ENCODE measurements at regions not wholly inside any gene's neighbourhood (a gene's known extent, or its start where the extent isn't known, plus 50 kb on each side); places are given as distances from the start of the nearest gene placed in this dataset.
"Not testable (repeated sequence)": the region's sequence is repeated elsewhere in the genome, so short reads cannot be mapped to it uniquely, and the experiment has no call there.

DNA sequence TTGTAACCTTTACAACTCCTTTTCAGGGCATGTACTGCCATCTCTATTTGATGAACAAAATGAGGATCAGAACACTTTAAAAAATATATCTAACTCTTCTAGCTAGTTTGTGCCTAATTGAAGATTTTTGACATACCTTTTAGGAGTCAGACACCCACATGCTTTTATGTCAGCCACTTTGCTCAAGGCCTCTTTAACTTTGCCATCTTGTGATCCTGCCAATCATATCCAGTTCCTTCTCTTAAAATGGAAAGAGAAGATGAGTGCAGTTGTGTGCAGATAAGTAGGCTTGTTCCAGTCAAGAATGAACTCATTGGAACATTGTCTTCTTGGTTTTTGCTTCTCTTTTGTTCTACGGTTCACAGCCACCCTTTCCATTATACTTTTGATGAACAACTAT lies 425.6 kb upstream of the TNC start:
- no peak for DNase-seq (ENCODE audit: low read depth)

DNA sequence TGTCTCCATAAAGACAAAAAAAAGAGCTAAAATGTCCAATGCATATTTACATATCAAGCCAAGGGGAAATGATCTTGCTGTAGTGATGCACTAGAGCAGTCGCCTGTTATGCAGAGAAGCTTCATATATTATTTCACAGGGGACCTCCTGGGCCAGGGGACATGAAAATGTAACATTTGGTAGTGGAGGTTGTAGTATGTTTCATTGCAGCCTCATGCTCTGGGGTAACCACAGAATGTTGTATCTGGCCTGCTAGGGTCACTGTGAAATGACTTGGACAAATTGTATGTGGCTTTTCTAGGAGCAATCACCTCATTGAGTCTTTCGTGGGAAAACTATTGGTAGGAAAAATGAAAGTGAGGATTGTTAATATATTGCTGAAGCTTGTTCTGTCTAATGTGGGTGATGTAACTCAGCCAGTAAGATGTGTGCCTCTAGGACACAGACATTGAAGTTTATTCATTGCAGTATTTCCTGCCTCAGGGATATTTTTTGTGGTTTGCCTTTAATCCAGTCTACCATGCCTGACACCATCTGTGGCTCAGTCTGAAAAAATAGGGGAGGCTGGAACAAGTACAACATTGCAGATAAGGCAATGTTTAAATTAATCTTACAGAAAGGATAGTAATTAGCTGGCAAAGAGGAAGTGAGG lies 430.8 kb upstream of the TNC start:
- no peak for DNase-seq (ENCODE audit: low read depth)

DNA sequence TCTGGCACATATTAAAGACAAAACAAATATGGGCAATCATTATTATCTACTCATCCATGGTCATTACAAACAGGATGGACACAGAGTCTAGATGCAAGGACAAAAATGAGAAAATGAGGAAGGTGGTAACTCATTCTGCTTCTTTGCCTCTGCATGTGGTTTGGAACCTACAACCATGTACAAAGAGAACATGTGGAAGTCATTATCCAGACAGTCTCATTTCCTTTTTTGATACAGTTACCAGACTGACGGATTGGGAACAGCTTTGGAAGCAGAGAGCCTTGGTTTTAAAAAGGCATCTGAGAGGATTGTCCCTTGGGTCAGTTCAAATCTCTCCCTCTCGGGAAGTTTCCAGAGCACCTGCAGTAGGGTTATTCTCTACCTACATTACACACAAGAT lies 433.4 kb upstream of the TNC start:
- DNase-seq (ENCODE audit: low read depth) = no peak

DNA sequence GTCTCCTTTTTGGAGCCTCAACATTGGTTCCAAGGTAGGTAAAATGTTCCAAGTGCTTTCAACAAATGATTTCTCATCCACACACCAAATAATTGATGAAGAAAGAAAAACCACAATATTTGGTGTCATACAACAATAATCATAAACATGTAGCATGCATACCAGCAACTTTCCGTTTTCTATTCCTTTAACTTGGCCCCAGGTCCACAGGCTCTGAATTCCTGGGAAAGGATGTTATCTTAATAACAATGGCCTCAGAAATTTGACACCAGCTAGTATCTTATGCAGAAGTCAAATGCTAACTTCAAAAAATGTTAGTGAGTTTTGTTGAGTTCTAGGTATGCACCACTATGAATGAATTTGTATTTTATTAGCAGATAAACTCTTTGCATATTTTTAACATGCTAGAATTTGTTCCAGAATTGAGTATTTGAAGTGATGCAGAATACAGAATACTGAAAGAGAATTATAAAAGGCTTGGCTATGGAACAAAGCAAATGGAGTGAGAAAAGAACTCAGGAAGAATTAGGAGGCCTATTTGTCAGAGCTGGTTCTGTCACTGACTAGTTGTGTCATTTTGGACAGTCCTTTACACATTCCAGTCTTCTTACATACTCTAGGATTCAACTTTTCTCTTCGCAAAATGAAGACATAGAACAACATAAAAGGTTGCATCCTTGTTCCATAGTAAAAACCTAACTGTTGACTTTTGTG lies 435.3 kb upstream of the TNC start:
- DNase-seq (ENCODE audit: low read depth) = no peak

DNA sequence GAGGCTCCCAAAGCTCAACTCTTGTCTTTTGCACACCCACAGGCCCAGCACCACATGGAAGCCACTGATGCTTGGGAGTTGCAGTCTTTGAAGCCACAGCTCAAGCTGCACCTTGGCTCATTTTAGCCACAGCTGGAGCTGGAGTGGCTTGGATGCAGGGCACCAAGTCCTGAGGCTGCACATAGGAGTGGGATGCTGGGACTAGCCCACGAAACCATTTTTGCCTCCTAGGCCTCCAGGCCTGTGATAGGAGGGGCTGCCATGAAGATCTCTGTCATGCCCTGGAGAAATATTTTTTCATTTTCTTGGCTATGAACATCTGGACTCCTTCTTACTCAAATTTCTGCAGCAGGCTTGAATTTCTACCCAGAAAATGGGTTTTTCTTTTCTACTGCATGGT lies 438.5 kb upstream of the TNC start:
- DNase-seq (ENCODE audit: low read depth) = no peak

DNA sequence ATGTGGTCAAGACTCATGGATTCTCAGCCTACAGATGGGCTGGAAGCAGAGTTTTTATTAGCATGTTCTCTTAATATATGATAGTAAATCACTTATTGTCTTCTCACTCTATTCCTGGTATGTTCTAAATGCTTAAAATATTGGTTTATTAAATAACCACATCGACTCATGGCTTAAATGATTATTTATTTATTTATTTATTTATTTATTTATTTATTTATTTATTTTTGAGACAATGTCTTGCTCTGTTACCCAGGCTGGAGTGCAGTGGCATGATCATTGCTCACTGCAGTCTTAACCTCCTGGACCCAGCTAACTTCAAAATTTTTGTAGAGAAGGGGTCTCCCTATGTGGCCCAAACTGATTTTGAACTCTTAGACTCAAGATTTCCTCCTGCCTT lies 457.2 kb upstream of the TNC start:
- no peak for DNase-seq (ENCODE audit: low read depth)

DNA sequence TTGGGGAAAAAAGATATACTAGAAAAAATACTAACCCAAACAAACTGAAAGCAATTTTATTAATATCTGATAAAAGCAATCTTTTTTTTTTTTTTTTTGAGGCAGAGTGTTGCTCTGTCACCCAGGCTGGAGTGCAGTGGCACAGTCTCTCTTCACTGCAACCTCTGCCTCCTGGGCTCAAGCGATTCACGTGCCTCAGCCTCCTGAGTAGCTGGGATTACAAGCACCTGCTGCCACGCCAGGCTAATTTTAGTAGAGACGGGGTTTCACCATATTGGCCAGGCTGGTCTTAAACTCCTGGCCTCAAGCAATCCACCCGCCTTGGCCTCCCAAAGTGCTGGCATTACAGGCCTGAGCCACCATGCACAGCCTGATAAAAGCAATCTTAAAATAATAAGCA lies 467.5 kb upstream of the TNC start:
- not testable (repeated sequence) for DNase-seq (ENCODE audit: low read depth)

DNA sequence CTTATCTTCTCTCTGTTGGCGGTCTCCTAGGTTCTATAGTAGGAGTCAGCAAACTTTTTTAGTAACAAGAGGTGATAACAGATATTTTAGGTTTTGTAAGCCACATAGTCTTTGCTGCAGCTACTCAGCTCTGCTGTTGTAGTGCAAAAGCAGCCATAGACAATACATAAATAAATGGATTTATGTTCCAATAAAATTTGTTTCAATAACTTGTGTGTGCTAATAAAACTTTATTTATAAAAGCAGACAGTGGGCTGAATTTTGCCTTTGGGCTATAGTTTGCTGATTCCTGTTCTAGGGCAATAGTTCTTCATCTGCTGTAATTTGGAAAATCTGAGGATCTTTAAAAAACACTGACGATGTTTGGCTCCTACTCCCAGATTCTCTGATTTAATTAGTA lies 469.4 kb upstream of the TNC start:
- no peak for DNase-seq (ENCODE audit: low read depth)

DNA sequence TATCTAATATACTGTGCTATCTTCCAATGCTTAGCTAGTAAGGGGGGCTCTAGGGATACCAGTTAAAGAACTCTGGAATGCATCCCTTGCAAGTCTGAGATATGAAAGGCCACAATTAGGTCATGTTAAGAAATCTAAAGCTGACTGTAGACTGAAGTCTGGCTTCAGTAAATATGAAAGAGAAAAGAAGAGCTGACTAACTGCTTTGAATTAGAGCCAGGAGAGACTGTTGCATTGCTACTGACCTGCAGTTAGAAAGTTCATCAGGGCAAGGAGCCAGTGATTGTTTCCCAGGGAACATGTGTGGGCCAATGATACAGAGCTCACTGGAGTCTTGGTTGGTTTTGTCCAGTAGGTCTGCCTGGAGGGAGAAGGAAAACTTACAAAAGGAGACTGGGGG lies 472.1 kb upstream of the TNC start:
- peak; percentile 92 for DNase-seq (ENCODE audit: low read depth)

DNA sequence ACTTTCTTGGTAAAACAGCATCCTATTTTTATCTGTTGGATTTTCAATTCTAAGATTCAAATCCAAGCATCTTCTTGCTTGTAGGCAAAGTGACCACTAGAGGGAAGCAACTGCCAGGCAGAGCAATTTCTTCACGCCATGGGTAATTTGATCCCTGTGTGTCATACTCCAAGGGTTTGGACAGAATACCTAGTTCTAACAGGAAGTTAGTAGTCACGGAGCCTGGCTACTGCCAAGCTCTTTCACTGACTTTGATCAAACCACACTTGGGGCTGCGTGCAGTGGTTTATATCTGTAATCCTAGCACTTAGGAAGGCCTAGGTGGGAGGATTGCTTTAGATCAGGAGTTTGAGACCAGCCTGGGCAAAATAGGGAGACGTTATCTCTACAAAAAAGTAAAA lies 473.6 kb upstream of the TNC start:
- peak; percentile 98 for DNase-seq (ENCODE audit: low read depth)

DNA sequence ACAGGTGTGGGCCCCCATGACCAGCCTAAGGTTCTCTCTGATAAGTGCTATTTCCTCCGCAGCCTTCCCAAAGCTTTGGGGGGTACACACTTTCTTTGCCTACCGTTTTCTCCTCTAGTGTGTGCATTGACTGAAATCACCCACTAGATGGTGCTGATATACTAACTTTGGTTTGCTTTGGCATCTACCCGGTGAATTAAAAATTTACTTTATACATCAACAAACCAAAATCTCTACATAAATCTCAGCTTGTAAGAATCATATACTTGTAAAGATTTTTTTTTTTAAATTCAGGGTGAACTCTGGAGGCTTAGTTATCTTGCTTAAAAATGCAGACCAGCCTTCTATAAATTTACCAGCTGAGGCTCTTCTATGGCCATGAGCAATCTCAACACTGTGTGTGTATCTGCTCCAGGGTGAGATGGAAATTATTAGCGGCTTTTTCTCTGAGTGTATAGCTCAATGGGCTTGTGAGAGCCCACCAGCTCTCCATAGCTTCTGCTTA lies 475.7 kb upstream of the TNC start:
- peak; percentile 53 for DNase-seq (ENCODE audit: low read depth)

DNA sequence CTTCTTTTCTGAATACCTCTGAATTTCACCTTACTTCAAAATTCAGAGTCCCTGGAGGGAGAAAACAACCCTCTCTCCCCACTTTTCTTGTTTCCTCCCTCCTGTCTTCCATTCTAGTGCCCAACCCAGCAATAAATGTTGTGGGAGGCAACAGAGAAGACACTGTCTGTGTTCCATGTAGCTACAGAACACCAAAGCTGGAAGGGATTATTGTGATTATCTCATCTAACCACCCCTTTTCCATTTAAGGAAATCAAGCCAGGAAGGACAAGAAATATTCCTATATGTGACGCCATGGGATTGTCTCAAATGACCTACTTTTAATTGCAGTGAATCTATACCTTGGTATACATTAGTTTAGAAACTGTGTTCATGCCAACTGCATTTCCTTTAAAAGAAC lies 476.6 kb upstream of the TNC start:
- DNase-seq (ENCODE audit: low read depth) = no peak

DNA sequence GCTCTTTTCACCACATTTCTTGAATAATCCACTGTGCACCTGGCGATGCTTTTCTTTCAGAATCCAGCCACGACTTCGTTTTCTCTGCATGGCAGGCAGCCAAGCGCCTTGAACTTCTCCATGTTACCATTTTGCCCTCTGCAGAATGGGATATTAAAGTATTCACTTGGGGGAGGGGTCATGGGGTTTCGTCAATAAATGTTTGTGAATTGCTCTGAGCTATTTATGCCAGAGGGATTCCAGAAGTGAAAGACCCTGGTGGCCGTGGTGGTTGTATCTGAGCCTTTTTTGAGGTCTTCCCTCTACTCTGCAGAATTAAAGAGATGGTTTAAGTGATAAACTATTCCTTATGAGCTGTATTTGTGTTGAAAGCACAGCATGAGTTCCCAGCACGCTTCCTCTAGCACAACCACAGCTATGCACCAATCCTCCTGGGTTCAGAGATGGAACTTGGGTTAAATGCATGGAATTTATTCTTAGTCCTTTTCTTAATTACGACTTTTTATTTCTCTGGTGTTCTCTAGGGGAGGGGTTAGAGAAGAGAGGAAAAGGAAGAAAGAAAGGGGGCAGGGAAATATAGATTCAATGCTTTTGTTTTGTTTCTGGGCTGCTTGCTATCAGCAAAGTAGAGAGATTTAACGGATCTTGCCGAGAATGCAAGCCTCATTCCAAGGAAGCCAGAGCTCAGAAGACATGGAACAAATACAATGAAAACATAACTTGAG lies 478.2 kb upstream of the TNC start:
- peak; percentile 95 for DNase-seq (ENCODE audit: low read depth)

DNA sequence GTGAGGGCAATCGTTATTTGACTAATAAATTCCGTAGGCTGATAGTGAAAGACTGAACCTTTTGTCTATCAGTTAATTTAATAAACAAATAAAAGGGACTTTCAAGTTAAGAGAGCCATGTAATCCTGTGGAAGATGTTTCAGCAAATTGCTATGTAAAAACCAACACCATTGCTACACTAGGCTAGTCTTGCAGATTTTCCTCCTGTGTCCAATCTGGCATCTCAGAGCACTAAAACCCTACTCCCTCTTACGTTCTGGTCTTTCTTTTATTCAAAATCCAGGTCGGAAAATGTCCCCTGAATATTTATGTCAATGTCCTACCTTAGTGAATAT lies 478.8 kb upstream of the TNC start:
- no peak for DNase-seq (ENCODE audit: low read depth)

DNA sequence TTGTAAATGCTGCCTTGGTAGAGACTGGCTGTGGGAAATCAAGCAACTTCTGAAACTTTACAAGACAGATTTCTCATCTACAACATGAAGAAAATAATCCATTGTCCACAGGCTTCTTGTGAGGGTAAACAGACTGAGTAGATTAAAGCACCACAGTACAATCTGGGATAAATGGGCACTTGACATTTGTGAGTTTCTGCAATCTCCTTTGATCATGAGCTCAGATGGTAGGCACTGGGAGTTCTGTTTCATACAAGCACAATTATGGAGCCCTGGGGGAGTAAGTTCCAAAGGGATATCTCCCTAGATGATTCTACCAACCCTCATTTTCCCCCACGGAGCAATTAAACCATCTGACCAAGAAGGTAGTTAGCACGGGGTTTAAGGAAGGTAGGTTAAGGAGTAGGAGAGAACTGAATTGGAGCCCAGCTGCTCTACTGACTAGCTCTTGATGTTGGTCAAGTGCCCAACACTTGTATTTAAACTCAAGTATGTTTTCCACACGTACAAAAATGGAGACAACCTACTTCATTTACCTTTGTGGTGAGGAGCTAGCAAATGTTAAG lies 479.5 kb upstream of the TNC start:
- no peak for DNase-seq (ENCODE audit: low read depth)

DNA sequence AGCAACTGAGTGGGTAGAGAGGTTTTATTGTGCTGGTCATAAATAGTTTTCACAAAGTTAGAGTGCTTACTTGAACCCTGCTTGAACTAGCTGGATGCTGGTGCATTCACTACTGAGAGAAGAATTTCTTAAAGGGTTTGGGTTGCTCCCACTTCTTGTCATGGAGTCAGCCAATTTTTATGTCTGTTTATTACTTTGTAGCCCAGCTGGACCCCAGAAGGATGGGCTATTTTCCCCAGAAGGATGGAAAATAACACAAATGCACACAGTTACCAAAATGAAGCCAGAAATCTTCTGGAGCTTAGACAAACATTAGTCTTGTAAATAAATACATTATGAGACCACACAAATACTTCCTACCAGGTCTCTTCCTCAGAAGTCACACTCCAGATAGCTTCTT lies 480.8 kb upstream of the TNC start:
- no peak for DNase-seq (ENCODE audit: low read depth)

DNA sequence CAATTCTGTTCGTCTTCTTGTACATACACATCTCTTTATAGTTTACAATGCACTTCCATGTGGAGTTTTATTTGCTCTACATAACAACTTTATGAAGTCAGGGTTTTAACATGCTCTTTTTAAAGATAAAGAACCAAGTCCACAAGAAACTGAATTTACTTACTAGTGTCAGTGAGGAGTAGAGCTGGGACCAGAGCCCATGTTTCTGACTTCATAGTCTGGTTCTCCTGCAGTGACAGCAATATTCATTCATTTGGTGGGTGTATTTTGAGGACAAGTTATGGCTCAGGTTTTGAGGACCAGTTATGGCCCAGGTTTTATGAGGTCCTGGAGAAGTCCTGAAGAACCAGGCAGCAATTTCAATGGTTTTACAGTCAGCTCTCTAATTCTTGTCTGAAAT lies 481.9 kb upstream of the TNC start:
- DNase-seq (ENCODE audit: low read depth) = no peak

DNA sequence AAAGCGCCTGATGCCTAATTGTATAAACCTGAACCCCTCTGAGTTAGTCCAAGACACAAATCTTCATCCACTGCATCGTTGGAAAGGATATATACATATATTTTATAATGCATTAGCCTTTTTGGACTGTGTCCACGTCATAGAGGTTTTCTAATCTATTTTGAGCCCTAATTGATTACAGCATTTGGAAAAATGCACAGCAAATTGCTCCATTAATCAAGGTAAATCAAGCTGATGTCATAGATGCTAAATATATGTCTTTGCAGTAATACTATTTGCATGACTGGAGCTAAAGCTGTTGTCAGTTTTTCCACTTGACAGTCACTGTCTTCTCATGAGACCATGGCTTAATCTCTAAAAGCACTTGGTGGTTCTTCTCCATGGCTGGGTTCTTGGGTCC lies 483.5 kb upstream of the TNC start:
- DNase-seq (ENCODE audit: low read depth) = no peak

DNA sequence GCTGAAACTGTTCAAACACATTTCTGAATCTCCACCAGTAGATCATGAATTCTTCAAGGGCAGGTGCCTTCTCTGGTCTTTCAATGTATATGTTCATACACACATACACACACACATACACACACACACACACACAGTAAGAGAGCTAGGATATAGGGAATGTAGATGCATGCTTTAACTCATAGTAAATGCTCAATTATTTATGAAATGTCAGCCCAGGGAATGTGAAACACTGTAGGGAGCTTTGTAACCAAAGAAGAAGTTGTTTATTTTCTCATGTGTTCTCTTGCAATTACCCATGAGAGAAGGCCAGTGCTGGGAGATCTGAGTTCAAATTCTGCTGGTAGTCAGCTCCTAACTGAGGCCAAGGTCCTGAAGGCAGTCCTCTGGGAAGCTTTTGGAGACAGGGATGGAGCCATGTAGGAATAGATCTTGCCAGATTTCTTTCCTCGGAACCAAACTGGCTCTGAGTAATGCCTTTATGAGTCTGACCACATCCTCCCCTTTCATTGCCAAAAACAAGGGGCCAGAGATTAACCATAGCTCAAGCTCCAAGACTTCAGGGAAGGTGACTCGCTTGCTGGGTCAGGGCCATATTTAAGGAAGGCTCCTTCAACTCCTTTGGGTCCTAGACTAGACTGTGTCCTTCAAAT lies 487.0 kb upstream of the TNC start:
- peak; percentile 72 for DNase-seq (ENCODE audit: low read depth)

DNA sequence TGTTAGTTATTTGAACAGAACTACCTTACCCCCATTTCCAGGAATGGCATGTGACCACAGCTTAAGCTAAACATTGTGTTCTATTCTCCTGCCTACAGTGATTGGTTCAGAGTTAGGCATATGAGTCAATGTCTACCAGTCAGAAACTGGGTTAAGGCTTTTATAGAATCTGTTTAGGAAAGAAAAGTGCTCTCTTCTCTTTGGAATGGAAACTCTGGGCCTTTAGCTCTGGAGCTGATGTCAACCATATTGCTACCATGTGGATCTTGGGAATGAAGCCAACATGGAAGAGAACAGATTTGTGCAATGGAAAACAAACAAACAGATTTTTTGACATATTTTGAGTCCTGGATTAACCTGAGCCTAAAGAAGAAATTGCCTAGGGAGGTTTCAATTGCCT lies 488.9 kb upstream of the TNC start:
- DNase-seq (ENCODE audit: low read depth) = peak; percentile 56

DNA sequence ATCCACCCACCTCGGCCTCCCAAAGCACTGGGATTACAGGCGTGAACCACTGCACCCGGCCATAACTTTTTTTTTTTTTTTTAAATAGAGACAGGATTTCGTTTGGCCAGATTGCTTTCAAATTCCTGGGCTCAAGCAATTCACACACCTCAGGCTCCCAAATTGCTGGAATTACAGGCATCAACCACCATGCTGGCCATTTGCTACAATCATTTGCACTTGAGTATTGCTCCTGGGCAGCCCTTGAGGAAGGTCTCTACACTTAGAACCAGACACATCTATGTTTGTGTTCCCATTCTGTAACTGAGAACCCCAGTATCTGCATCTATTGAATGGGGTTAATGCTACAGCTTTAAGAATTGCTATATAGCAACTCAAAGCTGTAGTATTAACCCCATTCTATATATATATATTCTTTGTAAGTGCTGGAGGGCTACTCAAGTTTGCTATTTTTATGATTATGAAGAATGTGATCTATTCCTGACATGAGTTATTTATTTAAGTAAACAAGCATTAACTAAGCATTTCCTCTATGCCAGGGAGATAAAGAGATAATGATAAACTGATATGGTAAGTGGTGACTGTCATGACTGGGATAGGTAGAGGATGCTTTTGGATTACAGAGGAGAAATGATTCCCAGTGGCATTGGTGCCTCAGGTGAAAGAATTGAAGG lies 496.5 kb upstream of the TNC start:
- no peak for DNase-seq (ENCODE audit: low read depth)

DNA sequence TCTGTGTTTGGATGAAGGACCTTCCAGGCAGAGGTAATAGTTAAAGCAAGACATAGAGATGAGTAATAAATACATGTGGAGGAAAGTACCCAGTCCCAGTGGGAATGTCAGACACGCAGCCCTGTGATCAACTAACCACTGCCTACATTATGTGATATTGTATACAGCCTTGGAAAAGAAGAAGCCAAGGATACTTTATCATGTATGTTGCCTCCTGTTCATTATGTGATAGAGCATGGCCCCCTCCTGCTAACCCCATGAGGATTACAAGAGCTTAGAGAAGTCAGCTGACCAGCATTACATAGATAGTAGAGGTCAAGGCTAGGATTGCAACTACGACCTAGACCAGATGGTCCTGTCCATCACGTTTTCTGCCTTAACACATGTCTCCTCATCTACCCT lies 497.0 kb upstream of the TNC start:
- no peak for DNase-seq (ENCODE audit: low read depth)

Data from fibroblast of the conjunctiva (primary cell).